HG02852 (cell line): ENCODE measurements at regions not wholly inside any gene's neighbourhood (a gene's known extent, or its start where the extent isn't known, plus 50 kb on each side); places are given as distances from the start of the nearest gene placed in this dataset.
A peak's percentile ranks its signal among the peaks of the same experiment; 100 is the strongest.

ENCODE experiments used
- ATAC-seq: cut with Tn5 transposase; IDR thresholded peaks from one replicate; pipeline ENCODE4 v1.9.1; 2021; ENCODE audit warnings: mild to moderate bottlenecking, moderate library complexity; ENCODE audit not compliant: unreplicated experiment

DNA sequence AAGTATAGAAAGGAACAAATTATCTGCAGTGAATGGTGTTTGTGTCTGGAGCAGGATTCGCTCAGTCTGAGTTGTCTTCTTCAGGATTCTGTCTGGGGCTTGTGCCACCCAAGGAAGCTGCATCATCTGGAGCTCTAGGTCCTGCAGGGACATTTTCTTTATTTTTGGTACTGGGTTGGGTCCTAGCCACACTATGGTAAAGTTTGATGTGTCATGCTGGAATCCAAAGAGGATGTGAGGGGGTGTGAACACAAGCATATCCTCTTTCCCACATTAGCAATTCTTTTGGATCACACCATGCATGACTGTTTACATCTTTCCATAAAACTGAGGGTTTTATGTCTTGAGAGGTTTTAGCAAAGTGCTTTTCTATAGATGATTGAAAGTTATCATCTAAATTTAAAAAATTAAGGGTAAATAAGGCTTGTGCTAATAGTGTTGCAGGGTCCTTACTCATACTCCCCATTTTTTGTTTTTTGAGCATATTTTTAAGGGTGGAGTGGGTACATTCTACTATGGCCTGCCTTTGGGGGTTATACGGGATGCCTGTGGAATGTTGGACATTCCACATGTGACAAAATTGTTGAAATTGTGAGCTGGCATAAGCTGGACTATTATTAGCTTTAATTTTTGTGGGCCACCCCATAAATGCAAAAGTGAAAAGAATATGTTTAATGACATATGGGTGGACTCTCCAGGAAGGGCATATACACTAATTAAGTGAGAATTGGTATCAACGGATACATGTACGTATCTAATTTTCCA lies 152.0 kb upstream of the HMCN1 start:
- no peak for ATAC-seq

GRCh38 chr1:185581020-185581419 lies 153.2 kb upstream of the HMCN1 start:
- ATAC-seq = no peak

DNA sequence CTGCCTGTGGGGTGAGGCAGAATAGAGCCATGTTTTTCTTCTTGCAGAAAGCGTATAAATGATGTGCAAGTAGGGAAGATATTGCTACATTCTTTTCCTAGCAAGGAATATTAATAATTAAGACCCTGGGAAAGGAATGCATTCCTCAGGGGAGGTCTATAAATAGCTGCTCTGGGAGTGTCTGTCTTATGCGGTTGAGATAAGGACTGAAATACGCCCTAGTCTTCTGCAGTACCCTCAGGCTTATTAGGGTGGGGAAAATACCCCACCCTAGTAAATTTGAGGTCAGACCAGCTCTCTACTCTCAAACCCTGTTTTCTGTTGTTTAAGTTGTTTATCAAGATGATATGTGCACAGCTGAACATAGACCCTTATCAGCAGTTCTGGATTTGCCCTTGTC lies 155.9 kb upstream of the HMCN1 start:
- ATAC-seq = no peak

- no peak for ATAC-seq
Measured at GRCh38 chr1:185574139-185574875, 159.9 kb upstream of the HMCN1 start.

GRCh38 chr1:185573677-185574076 lies 160.5 kb upstream of the HMCN1 start:
- ATAC-seq = no peak

GRCh38 chr1:185573162-185573561 lies 161.0 kb upstream of the HMCN1 start:
- no peak for ATAC-seq

GRCh38 chr1:185570962-185571361 lies 163.2 kb upstream of the HMCN1 start:
- no peak for ATAC-seq

GRCh38 chr1:185568155-185569123 lies 165.8 kb upstream of the HMCN1 start:
- no peak for ATAC-seq

DNA sequence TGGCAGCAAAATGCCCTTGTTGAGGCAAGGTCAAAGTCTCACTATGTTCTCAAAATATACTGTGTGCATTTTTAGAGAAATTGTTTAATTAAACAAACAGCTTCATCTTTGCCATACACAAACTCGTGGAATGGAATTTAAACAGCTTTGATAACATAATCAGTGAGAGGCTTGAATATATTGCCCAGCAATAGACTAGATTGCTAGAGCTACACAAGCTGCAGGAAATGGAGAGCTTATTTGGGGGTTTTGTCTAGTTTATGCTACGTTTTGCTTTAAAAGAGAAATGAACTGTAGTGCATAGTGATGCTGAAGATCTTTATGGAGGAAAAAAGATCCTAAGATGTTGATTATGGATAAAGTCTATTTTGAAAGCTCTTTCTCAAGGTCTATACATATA lies 166.8 kb upstream of the HMCN1 start:
- no peak for ATAC-seq

GRCh38 chr1:185566995-185567394 lies 167.2 kb upstream of the HMCN1 start:
- ATAC-seq = peak; percentile 37

GRCh38 chr1:185565302-185565701 lies 168.9 kb upstream of the HMCN1 start:
- ATAC-seq = no peak

DNA sequence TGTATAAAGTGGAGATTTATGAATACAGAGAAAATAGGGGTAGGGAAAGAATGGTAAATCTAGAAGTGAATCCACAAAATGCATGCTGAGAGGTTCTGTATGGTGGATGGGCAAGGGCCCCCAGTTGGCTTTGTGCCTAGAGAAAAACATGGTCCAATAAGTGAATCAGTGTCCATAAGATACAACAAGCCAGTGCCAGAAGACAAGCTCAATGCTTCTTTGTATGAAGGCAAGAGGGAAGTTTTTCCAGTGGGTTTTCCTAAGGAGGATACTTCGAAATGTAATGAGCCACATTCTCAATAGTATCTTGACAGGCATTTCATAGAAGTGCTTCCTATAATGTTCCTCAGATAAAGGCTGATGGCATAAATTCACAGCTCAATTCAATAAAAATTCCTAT lies 169.4 kb upstream of the HMCN1 start:
- no peak for ATAC-seq

DNA sequence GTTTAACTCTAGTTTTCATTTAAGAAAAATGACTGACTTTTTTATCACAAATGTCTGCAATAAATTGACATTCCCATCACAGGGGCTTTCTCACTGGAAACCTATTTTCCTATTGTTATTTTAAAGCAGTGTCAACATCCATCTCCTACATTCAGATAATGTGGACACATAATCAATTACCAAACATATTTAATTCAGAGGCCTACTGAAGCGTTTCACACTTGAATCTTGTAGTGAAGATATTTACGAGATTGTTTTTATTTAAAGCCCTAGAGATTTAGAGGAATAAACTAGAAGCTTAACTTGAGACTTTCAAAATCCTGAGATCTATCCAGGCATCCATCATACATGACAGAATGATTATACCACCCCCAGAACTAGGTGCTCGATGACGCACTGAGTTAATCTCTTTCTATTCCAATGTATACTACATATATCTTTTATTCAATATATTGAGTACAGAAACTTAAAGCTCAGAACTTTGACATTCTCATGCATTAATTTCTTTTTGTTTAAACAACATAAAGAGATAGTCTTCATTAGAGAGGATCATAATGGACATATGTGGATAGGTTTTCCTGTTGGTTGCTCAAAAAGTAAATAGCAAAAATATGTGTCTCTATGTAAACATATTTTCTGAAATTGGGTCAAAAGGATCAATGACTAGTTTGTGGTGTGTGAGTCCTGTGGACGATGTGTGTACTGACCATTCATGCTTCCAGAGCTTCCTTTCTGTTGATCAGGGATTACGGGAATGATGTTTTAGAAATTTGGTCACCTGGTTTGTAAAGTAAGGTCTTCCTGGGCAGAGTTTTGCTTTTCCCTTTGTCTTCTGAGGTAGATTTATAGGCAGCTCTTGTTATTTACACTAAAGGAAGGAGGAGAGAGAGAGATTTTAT lies 171.5 kb upstream of the HMCN1 start:
- ATAC-seq = no peak

GRCh38 chr1:185561629-185562028 lies 172.6 kb upstream of the HMCN1 start:
- ATAC-seq = no peak

GRCh38 chr1:185560760-185561159 lies 173.4 kb upstream of the HMCN1 start:
- no peak for ATAC-seq

DNA sequence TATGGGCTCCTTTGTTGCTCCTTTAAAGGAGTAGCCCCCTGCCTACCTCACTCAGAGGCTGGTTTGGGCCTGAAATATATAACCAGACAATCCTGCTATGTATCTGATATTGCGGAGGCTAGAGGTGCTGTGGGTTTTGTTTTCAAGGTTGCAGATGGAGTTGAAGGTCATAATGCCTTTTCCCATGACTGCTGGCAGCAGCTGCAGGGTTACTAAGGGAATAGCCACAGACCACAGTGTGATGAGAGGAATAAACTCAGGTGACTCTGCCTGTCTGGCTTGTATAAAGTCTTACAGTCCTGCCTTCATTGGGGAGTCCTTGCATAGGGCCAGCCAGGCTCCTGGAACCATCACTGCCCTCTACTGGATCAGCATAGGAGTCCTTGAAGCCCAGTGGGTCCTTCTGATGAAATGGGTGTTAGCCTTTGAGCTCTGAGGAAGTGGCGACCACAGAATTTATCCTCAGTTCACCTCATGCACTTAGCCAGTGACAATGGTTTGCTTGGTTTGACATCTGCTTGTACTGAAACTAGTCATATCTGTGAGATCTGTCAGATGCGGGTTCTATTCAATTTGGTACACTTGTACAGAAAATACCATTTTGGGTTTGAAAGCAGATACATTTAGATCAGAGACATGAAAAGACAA lies 174.4 kb upstream of the HMCN1 start:
- peak; percentile 97 for ATAC-seq

GRCh38 chr1:185559151-185559550 lies 175.0 kb upstream of the HMCN1 start:
- no peak for ATAC-seq

GRCh38 chr1:185556561-185556960 lies 177.6 kb upstream of the HMCN1 start:
- ATAC-seq = no peak

GRCh38 chr1:185555743-185556142 lies 178.4 kb upstream of the HMCN1 start:
- ATAC-seq = no peak

- ATAC-seq = no peak
Measured at GRCh38 chr1:185551008-185551407, 183.2 kb upstream of the HMCN1 start.
